Glomerular visceral epithelial cell (primary cell): ENCODE measurements at regions not wholly inside any gene's neighbourhood (a gene's known extent, or its start where the extent isn't known, plus 50 kb on each side); places are given as distances from the start of the nearest gene placed in this dataset.
A peak's percentile ranks its signal among the peaks of the same experiment; 100 is the strongest.

Experiments used
- DNase-seq: peaks from one replicate; pipeline ENCODE4 v3.0.0-alpha.2; 2016; ENCODE audit errors: extremely low spot score

DNA sequence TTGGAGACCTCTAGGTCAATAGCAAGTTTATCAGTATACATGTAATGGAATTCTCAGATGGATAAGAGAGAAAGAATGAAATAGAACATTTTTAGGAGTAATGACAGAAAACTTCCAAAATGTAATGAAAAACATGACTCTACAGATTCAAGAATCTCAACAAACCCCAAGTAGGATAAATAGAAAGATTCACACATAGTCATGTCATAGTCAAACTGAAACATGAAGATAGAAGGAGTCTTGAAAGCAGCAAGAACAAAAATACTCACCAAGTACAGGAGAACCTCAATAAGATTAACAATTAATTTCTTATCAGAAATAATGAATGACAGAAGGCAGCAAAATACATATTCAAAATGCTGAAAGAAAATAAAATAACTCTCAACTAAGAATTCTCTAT lies 164.5 kb downstream of the SPATA31D1 start:
- DNase-seq, result no peak

- DNase-seq, result no peak
These were observed 166.0 kb downstream of the SPATA31D1 start for GRCh38 chr9:82154573-82154972.

- no peak for DNase-seq
These were observed 173.3 kb downstream of the SPATA31D1 start for GRCh38 chr9:82161876-82162275.

DNA sequence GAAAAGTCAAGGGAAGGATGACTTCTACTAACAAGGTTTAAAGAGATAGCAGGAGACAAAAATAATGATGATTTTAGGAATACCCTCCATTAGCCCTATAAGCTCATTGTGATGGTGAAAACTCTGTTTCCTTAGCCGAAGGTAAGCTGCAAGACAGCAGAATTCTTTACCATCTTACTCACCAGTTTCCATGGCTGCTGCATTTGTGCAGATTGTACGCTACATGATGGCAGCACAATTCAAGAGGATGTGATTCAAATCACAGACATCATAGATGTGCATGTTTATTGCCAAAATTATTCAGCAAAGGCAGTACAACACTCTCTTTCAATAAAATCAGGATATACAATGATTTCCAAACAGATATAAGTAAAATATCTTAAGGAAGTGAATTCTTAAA lies 175.6 kb downstream of the SPATA31D1 start:
- no peak for DNase-seq

GRCh38 chr9:82167296-82167695 lies 178.7 kb downstream of the SPATA31D1 start:
- DNase-seq, result no peak

DNA sequence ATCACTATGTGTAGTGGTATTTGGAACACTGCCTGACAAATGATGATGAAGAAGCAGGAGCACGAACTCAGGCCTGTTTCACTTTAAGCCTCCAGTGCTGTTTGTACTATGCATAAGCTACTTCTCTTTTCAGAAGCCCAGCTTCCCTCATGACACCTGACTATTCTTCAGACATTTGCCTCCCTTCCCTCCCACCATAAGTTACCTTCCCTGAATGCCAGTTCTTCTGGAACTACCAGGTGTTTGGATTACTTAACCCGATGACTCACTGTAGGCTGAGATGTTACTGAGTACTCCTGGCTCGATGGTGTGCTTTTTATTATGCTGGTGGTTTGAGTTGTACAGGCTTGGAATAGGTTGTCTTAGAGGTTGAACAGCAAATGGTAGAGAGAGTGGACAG lies 180.0 kb downstream of the SPATA31D1 start:
- DNase-seq, result peak; percentile 27

- DNase-seq, result no peak
These were observed 182.3 kb downstream of the SPATA31D1 start for GRCh38 chr9:82170866-82171265.

DNA sequence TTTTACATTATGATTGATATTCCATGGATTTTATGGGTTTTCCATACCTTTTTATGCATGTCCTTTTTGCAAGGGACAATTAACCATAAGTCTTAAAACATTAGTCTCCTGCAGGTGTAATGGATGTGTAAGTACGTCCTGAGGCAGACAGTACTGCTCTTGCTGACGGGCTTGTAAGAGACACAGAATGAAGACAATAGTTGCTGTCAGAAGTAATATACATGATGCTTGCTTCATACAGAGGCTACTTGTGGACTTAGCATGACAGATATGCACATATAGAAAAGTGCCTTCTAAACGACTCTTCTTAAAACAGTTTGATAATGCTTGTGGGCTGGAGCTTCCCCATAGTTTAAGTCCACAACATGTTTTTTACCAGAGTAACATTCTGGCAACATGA lies 182.7 kb downstream of the SPATA31D1 start:
- no peak for DNase-seq

DNA sequence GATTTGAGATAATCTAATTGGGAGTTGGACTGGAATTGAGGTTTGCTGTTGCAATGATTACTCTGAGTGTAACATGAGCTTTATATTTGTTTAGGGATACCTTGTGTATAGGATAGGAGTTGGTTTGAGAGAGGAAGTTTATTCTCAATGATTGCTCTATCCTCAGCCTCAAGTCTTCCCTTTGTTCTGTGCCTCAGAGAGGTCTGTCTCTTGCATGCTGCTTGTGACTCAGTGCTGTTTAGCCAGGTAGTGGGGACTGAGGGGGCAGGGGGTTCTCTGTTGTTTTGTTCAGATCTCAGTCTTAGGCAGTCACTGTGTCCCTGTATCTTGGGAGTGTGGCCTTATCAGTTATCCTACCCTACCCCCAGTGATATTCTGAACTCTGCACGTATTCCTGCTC lies 192.1 kb downstream of the SPATA31D1 start:
- DNase-seq, result no peak

DNA sequence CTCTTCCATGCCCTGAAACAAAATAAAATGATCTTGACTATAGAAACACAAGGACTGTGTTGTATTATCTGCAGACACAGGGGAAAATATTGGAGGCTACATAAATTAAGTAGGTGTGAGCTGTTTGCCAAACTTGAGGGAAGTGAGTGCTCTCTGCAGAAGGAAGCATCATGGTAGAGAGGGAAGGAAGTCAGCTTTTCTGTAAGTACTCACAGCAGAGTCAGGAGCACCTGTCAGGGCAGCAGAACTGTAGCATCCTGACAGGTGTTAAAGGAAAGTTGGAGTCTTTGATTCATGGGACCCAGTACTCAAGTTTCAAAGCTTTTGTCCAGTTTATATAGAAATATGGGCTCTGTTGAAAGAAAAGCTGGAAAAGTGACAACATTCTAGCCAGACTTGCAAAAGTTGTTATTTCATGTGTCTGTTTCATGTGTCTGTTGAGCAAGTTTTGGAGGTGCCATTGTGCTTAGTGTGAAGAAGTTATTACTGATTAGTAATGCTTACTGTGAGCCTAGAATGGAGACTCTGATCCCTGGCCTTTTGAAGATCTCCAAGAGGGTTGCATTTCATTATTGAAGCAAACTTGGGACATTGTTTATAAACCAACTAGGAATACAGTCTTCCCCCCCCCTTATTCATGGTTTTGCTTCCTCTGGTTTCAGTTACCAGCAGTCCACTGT lies 194.7 kb downstream of the SPATA31D1 start:
- DNase-seq, result no peak

GRCh38 chr9:82184524-82184923 lies 196.0 kb downstream of the SPATA31D1 start:
- no peak for DNase-seq

DNA sequence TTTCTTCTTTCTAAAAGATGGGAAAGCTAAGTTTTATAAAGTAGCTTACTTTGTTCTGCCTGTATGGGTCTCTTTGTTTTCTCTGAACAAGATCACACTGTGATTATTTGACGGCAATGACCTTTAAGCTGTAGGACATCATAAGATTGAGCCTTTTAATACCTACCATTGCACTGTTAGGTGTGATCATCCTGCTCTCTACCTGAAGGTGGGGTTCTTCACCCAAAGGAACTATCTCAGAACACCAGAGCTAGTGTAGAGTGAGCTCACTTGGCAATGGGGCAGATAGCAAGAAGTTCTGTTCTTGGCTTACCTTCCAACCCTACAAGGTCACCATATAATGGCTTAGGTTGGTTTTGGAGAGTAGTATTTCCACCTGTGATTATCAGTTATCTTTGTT lies 200.2 kb downstream of the SPATA31D1 start:
- DNase-seq, result no peak

DNA sequence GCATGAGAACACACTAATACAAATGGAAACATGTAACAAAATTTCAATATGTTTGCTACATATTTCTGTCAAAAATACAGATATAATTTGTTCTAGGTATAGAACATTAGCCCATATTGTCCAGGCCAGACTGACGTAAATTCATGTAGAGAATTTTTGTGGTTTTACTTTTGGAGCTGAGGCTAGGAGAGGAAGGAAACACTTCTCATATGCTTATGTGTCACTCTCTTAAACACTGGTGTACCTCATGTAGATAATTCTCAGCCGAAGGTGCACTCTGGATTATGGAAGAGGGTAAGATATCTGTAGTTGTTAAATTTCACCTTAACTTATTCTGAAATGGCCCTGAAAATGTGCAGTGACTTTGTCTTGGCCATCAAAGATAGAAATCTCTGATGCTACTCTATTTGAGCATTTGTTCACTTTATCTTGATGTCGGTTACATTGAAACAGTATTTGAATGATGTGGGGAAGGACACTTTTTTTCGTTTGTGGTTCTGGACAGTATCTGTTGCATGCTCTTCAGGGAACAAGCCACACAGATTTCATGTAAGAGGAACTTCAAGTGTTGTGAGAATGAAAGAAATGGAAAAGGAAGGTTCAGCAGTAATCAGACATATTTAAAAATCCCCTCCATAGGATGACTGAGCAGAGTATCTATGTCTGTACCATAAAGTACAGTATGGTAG lies 202.7 kb downstream of the SPATA31D1 start:
- DNase-seq, result no peak

- no peak for DNase-seq
These were observed 203.6 kb downstream of the SPATA31D1 start for GRCh38 chr9:82192211-82192610.

DNA sequence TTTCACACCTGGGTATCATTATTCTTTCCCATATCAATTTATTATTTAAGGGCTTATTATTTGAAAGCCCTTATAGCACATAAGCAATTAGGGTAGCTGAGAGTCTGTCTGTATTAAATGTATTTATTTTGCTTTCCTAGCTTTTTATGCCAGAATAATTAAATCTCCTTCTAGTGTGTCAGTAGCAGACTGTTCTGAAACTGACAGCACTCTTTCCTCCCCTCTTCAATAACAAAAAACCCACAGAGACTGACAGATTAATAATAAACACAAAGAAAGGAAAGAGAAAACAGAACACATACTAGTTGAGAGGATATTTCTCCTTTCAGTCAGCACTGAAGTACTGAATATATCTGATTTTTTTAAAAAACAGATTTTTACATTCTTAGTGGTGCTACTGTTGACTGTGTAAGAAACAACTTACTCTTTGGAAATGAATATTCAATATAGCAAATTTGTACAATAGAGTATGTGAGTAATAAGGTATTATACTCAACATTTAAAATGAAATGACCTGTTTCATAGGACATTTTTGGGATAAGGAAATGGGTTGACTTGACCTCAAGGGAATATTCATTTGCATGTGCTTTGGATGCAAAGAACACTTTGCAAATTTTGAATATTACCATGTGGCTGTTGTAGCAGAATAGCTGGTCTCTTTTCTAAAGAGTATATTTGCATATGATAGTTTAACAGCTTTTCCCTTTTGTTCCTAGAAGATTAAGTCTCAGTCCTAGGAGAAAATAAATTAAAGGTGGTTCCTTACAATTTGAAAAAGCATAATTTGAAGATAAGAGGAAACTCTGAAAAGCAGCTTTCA lies 208.3 kb downstream of the SPATA31D1 start:
- no peak for DNase-seq

- DNase-seq, result no peak
These were observed 212.6 kb downstream of the SPATA31D1 start for GRCh38 chr9:82201196-82201595.

- DNase-seq, result no peak
These were observed 214.2 kb downstream of the SPATA31D1 start for GRCh38 chr9:82202808-82203207.

GRCh38 chr9:82206490-82206889 lies 217.9 kb downstream of the SPATA31D1 start:
- no peak for DNase-seq

- DNase-seq, result no peak
These were observed 218.4 kb downstream of the SPATA31D1 start for GRCh38 chr9:82206946-82207345.

- DNase-seq, result no peak
These were observed 220.3 kb downstream of the SPATA31D1 start for GRCh38 chr9:82208741-82209450.

GRCh38 chr9:82209797-82210470 lies 221.4 kb downstream of the SPATA31D1 start:
- DNase-seq, result no peak

- DNase-seq, result no peak
These were observed 224.3 kb downstream of the SPATA31D1 start for GRCh38 chr9:82212885-82213284.
